Glomerular endothelial cell (primary cell): ENCODE measurements at regions not wholly inside any gene's neighbourhood (a gene's known extent, or its start where the extent isn't known, plus 50 kb on each side); places are given as distances from the start of the nearest gene placed in this dataset.
A peak's percentile ranks its signal among the peaks of the same experiment; 100 is the strongest.

Experiments used
- DNase-seq: peaks from one replicate; pipeline ENCODE4 v3.0.0-alpha.2; 2011; ENCODE audit warnings: low read depth, low spot score; ENCODE audit errors: extremely low read depth

GRCh38 chr7:10079572-10079971 is 894.1 kb upstream of the PHF14 start:
- no peak for DNase-seq

DNA sequence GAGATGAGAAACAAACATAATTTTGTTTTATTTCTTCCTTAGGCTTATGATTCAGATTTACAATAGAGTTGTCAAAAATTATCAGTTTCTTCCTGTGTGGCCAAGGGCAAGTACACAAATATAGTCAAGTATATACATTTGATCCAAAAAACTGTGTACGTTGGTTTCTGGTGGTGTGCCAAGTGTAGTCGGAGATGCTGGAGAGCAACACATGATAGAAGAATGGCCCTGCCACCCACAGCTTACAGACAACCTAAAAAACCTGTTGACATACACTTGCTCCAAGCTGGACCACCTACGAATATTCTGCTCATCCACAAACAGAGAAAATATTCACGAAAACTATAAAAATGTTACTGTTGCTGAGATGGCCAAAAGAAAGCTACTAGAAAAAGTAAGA is 890.8 kb upstream of the PHF14 start:
- no peak for DNase-seq

- DNase-seq = no peak
Observed at GRCh38 chr7:10083766-10084165, 889.9 kb upstream of the PHF14 start.

GRCh38 chr7:10085231-10085630 is 888.4 kb upstream of the PHF14 start:
- DNase-seq = no peak

GRCh38 chr7:10100572-10100971 is 873.1 kb upstream of the PHF14 start:
- DNase-seq = no peak

DNA sequence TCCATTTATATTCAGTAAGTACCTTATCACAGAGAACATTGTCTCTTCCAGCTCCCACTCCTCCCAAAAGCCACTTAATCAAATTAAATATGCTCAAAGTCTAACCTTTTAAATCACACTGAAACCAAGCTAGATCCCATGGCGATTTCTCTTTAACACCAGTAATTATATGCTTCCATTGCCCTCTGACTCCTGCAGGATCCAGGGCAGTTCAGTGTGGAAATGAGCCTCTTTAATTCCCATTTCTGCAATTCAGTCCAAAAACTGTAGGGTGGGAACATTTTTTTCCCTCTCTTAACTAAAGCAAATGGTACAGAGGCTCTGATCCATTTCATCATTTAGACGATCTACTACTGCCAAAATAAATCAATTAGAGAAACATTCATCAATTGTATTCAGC is 872.3 kb upstream of the PHF14 start:
- DNase-seq = no peak

DNA sequence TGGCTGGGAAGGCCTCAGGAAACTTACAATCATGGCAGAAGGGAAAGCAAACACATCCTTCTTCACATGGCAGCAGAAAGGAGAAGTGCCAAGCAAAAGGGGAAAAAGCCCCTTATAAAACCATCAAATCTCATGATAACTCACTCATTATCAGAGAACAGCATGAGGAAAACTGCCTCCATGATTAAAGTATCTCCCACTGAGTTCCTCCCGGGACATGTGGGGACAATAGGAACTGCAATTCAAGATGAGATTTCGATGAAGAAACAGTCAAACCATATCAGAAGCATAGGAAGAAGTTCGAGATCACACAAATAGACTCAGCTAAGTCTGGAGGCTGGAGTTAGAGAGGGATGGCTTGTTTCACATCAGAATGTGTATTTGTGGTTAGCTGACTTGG is 869.4 kb upstream of the PHF14 start:
- no peak for DNase-seq

GRCh38 chr7:10106609-10107008 is 867.1 kb upstream of the PHF14 start:
- no peak for DNase-seq

- DNase-seq = no peak
Observed at GRCh38 chr7:10116511-10116910, 857.2 kb upstream of the PHF14 start.

- DNase-seq = no peak
Observed at GRCh38 chr7:10117815-10118214, 855.9 kb upstream of the PHF14 start.

GRCh38 chr7:10120936-10121335 is 852.7 kb upstream of the PHF14 start:
- DNase-seq = no peak

- DNase-seq = no peak
Observed at GRCh38 chr7:10121631-10122030, 852.0 kb upstream of the PHF14 start.

GRCh38 chr7:10122551-10123100 is 851.0 kb upstream of the PHF14 start:
- no peak for DNase-seq

- DNase-seq = no peak
Observed at GRCh38 chr7:10128748-10129147, 844.9 kb upstream of the PHF14 start.

- DNase-seq = no peak
Observed at GRCh38 chr7:10138087-10138854, 835.4 kb upstream of the PHF14 start.

DNA sequence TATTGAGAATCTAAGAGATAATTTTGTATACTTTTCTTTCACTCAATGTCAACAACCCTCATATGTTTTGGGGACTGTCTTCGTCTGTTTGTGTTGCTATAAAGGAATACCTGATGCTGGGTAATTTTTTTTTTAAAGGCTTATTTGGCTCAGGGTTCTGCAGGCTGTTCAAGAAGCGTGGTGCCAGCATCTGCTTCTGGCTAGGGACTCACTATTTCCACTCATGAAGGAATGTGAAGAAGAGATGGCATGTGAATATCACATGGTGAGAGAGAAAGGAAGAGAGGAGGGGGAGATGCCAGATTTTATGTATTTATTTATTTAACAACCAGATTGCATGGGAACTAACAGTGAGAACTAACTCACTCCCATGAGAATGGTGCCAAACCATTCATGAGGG is 827.4 kb upstream of the PHF14 start:
- DNase-seq = no peak

DNA sequence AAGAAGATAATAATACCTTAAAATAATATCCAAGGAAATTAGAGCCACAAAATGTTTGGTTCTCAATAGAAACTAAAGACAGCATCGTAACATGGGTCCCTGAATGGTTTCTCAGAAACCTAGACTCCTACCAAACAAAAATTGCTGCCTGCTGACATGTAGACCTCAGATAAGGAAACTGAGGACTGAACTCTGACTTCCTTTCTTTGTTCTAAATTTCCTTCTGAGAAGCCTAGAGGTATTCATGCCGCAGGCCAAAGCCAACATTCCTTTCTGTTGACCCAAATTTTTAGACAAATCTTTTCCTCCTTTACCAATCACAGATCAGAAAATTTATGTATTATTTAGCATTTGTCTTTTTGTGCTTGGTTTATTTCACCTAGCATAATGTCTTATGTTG is 816.7 kb upstream of the PHF14 start:
- peak; percentile 95 for DNase-seq

- DNase-seq = no peak
Observed at GRCh38 chr7:10181996-10182395, 791.7 kb upstream of the PHF14 start.

DNA sequence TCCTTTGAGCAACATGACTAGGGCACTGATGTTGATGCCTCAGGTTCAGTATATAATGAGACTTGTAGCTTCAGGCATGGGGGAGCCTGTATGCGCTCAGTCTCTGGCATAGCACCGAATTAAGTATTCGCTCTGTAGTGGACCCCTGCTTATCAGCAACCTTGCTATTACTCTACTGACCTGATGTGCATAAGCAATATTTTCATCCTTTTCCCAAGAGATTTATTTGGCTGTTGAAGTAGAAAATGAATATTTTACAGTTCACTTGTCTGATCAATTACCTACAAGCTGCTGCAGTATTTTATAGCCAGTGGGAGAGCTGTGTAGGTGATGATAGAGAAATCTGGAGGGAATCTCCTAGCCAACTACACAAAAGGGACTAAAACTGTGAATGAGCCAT is 781.6 kb upstream of the PHF14 start:
- no peak for DNase-seq

DNA sequence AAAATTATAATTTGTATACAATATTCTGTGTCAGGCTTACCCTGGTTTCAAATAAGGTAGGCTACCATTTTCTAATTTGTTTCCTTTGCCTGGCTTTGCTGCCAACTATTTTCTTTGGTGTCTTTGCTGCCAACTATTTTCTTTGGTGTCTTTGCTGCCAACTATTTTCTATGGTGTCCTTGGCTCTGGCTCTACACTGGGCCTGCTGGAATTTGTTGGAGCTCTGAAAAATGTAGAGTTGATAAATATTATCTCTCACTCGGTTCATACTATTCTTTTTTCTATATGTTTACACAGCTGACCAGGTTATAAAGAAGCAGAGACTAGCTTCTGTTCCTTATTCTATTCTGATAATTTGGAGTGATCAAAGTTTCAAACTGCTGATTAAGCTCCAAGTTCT is 768.0 kb upstream of the PHF14 start:
- no peak for DNase-seq

DNA sequence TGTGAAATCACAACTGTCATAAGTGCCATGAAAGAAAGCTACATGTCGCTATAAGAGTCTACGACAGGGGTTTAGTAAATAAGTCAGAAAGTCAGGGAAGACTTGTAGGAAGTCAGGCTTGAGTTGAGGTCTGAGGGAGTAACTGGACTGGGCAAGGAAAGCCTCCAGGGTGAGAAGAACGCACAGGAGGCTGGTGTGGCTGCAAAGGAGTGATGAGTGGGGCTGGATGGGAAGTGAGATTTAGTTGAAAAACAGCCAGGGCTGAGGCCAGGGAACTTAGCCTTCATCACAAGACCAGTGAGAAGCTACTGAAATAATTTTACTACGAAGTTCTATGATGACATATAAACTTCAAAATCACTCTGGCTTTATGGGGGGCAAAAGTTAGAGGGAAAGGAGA is 763.7 kb upstream of the PHF14 start:
- no peak for DNase-seq

GRCh38 chr7:10211016-10211415 is 762.7 kb upstream of the PHF14 start:
- DNase-seq = no peak

- DNase-seq = no peak
Observed at GRCh38 chr7:10211861-10212260, 761.8 kb upstream of the PHF14 start.
